Choroid plexus epithelial cell (primary cell): ENCODE measurements at regions not wholly inside any gene's neighbourhood (a gene's known extent, or its start where the extent isn't known, plus 50 kb on each side); places are given as distances from the start of the nearest gene placed in this dataset.
"Not testable (repeated sequence)": the region's sequence is repeated elsewhere in the genome, so short reads cannot be mapped to it uniquely, and the experiment has no call there.

Experiments used
- DNase-seq: peaks from one replicate; pipeline ENCODE4 v3.0.0-alpha.2; 2010; ENCODE audit warnings: low read depth
- H3K4me3 ChIP-seq: 2 replicates; pipeline ENCODE4 v1.5.1; 2011; ENCODE audit warnings: low read depth, mild to moderate bottlenecking, control low read depth, low read length, moderate library complexity
- CTCF ChIP-seq: conservative IDR thresholded peaks from 2 replicates; pipeline ENCODE4 v1.5.1; 2011; ENCODE audit warnings: low read depth, mild to moderate bottlenecking, control low read depth, inconsistent platforms, low read length, moderate library complexity

GRCh38 chr4:179344861-179345260 is 1902.6 kb upstream of the AGA start:
- no peak for DNase-seq
- TF ChIP-seq CTCF, result no peak
- no peak overlapping the region for H3K4me3 ChIP-seq

DNA sequence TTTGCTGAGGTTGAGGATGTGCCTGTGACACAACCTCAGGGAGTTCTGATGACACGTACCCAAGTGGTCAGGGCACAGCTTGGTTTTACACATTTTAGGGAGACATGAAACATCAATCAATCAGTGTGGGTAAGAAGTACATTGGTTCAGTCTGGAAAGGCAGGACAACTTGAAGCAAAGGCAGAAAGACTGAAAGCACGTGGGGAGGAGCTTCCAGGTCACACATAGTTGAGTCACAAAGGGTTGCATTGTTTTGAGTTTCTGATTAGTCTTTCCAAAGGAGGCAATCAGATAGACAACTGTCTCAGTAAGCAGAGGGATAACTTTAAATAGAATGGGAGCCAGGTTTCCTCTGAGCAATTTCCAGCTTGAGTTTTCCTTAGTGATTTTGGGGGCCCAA is 1910.0 kb upstream of the AGA start:
- H3K4me3 ChIP-seq, result no peak overlapping the region
- DNase-seq, result no peak
- TF ChIP-seq CTCF, result no peak

DNA sequence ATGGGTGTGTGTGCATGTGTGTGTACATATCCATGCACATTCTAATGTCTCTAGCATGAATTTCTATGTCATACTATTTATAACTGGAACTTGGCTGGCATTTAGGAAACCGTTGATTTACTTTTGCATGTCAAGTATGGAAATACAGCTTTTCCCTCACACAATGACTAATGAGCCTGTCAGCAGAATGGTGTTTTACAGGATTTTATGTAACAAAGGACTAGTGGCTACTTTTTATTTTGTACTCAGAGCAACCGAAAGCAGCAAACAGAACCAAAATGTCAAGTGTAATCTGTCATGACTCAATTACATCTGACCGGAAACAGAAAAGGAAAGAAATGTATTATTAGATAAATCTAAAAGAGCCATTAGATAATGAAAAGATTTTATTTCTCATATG is 1911.5 kb upstream of the AGA start:
- DNase-seq, result no peak
- no peak for TF ChIP-seq CTCF

DNA sequence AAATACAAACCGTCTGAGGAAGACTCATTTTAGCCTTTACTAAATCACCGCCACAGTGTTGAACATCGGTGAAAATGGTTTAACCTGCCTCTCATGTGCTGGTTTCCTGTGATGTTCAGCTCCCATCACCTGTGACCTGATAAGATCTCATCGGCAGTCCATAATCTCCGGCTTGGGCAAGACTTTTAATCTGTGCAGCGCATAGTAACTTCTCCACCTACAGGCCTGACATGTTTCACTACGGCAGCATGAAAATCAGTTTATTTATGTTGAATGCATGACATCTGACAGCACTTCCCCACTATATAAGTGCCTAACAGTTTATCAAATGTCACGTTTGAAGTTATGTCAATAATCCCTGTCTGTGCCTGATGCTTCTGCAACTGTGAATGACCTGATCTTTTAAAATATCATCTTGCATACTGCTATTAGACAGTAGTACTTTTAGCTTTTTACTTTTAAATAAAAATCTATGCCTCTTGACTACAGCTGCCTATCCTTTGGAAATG is 1919.8 kb upstream of the AGA start:
- no peak for DNase-seq
- H3K4me3 ChIP-seq, result no peak overlapping the region
- no peak for TF ChIP-seq CTCF

More for the DNA sequence above, 1911.5 kb upstream of the AGA start:
- no peak overlapping the region for H3K4me3 ChIP-seq

GRCh38 chr4:179365932-179366331 is 1923.7 kb upstream of the AGA start:
- not testable (repeated sequence) for DNase-seq, H3K4me3 ChIP-seq

- DNase-seq, result no peak
- H3K4me3 ChIP-seq, result no peak overlapping the region
- TF ChIP-seq CTCF, result no peak
These were observed 1930.0 kb upstream of the AGA start for GRCh38 chr4:179372242-179372641.

GRCh38 chr4:179372746-179373145 is 1930.5 kb upstream of the AGA start:
- no peak overlapping the region for H3K4me3 ChIP-seq
- no peak for TF ChIP-seq CTCF
- no peak for DNase-seq

- DNase-seq, H3K4me3 ChIP-seq: not testable (repeated sequence)
These were observed 1936.6 kb upstream of the AGA start for GRCh38 chr4:179378847-179379246.
